Chondrocyte (in vitro differentiated cells): ENCODE measurements at regions not wholly inside any gene's neighbourhood (a gene's known extent, or its start where the extent isn't known, plus 50 kb on each side); places are given as distances from the start of the nearest gene placed in this dataset.

Source experiments
- DNase-seq: peaks from one replicate; pipeline ENCODE4 v3.0.0; 2021; ENCODE audit warnings: mixed read lengths, low spot score
- H3K27ac Mint-ChIP-seq: one replicate; pipeline ENCODE4 v1.8.0; 2021; ENCODE audit warnings: mild to moderate bottlenecking, moderate library complexity, mixed read lengths; ENCODE audit not compliant: unreplicated experiment
- H3K27me3 Mint-ChIP-seq: 2 replicates; pipeline ENCODE4 v1.8.0; 2021; ENCODE audit warnings: low read depth, mixed read lengths
- H3K36me3 Mint-ChIP-seq: 2 replicates; pipeline ENCODE4 v1.8.0; 2021; ENCODE audit warnings: low read depth, mixed read lengths
- H3K4me1 Mint-ChIP-seq: 2 replicates; pipeline ENCODE4 v1.8.0; 2021; ENCODE audit warnings: low read depth, mild to moderate bottlenecking, mixed read lengths
- H3K4me3 Mint-ChIP-seq: one replicate; pipeline ENCODE4 v1.8.0; 2021; ENCODE audit warnings: mild to moderate bottlenecking, moderate library complexity, mixed read lengths; ENCODE audit not compliant: unreplicated experiment
- H3K9me3 Mint-ChIP-seq: 2 replicates; pipeline ENCODE4 v1.8.0; 2021; ENCODE audit warnings: low read depth, mixed read lengths
- TF ChIP-seq, protein P1 (sequence below): fragments of 200-600 bp; sonication (generic); IDR thresholded peaks from 2 replicates; pipeline ENCODE4 v1.5.0; 2021; ENCODE audit warnings: antibody characterized with exemption, mild to moderate bottlenecking, moderate library complexity

- H3K27ac Mint-ChIP-seq: no peak overlapping the region
- TF ChIP-seq, protein P1, sequence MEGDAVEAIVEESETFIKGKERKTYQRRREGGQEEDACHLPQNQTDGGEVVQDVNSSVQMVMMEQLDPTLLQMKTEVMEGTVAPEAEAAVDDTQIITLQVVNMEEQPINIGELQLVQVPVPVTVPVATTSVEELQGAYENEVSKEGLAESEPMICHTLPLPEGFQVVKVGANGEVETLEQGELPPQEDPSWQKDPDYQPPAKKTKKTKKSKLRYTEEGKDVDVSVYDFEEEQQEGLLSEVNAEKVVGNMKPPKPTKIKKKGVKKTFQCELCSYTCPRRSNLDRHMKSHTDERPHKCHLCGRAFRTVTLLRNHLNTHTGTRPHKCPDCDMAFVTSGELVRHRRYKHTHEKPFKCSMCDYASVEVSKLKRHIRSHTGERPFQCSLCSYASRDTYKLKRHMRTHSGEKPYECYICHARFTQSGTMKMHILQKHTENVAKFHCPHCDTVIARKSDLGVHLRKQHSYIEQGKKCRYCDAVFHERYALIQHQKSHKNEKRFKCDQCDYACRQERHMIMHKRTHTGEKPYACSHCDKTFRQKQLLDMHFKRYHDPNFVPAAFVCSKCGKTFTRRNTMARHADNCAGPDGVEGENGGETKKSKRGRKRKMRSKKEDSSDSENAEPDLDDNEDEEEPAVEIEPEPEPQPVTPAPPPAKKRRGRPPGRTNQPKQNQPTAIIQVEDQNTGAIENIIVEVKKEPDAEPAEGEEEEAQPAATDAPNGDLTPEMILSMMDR: no peak
- DNase-seq: no peak
- no peaks in the 10 kb centered on the region for H3K36me3 Mint-ChIP-seq
- no peak overlapping the region for H3K4me3 Mint-ChIP-seq
- peaks cover 9% of the 10 kb centered on the region for H3K9me3 Mint-ChIP-seq
- H3K27me3 Mint-ChIP-seq: no peaks in the 10 kb centered on the region
- H3K4me1 Mint-ChIP-seq: peaks cover 7% of the 10 kb centered on the region
Observed at GRCh38 chr5:67694810-67695191, 498.2 kb upstream of the CD180 start.

DNA sequence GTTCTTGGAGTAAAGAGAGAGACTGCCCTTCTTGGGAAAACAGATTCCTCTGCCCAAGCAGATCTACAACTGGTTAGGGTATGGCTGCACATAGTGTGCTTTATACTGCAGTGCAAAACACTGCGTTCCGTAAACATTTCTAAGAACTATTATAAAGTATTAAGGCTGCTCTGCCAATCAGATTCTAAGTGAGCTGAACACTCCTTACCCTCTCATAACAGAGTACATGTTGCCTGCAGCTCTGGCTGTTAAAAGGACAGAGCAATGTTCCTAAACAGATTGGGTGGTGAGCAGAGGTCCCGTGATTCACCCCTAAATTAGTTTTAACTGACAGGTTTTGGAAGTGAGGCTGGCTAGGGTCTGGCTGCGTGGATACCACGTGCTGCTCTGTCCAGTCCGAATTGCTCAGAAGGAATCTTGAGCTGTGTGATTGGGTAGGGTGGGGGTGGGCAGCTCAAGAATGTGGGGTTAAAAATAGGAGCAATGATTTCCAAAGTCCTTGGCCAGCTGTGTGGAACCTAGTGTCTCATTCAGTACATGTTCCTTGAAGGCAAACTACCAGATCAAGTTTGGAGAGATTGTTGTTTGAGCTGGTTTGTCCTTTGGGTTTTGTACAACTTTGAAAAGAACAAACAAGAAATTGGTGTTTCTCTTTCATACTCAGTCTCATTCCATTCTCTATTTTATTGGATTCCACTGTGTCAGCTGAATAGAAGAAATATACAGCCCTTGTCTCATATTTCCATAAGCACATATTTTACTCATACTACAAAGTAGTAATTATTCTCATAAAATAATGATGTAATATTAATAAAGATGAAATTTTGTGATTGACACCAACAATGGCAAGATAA is 497.6 kb upstream of the CD180 start:
- no peak for DNase-seq
- H3K4me1 Mint-ChIP-seq: peaks cover 7% of the 10 kb centered on the region
- H3K4me3 Mint-ChIP-seq: no peak overlapping the region
- H3K27ac Mint-ChIP-seq: peak overlapping the region; percentile 24
- peaks cover 4% of the 10 kb centered on the region for H3K9me3 Mint-ChIP-seq
- H3K36me3 Mint-ChIP-seq: no peaks in the 10 kb centered on the region
- TF ChIP-seq, protein P1: no peak
- no peaks in the 10 kb centered on the region for H3K27me3 Mint-ChIP-seq

DNA sequence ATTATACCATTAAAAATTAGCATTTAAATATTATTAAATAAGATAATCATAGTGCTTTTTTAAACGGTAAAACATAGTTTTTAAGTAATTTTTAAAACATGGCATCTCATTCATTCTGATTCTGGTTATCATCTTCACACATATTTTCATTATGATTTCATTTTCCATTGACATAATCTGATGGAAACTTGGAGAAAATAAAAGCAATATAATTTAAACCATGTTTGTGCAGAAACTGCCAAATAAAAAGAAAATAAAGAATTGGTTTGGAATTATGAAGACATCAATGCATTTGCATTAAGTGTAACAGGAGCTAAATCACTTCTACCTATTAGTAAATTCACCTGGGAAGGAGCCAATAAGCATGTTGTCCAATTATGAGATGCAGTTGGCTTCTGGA is 490.1 kb upstream of the CD180 start:
- DNase-seq: no peak
- Mint-ChIP-seq H3K4me1 (no peaks in the 10 kb centered on the region), H3K4me3 (no peak overlapping the region), H3K9me3 (peaks cover 16% of the 10 kb centered on the region), H3K36me3 (peaks cover 4% of the 10 kb centered on the region), H3K27ac (no peak overlapping the region), H3K27me3 (peaks cover under 1% of the 10 kb centered on the region)
- TF ChIP-seq, protein P1: no peak

GRCh38 chr5:67681703-67682102 is 485.1 kb upstream of the CD180 start:
- Mint-ChIP-seq H3K27me3 (peaks cover 8% of the 10 kb centered on the region), H3K27ac (no peak overlapping the region), H3K4me3 (no peak overlapping the region), H3K4me1 (no peaks in the 10 kb centered on the region), H3K9me3 (peaks cover 14% of the 10 kb centered on the region), H3K36me3 (peaks cover 4% of the 10 kb centered on the region)
- DNase-seq: no peak
- TF ChIP-seq, protein P1: no peak

DNA sequence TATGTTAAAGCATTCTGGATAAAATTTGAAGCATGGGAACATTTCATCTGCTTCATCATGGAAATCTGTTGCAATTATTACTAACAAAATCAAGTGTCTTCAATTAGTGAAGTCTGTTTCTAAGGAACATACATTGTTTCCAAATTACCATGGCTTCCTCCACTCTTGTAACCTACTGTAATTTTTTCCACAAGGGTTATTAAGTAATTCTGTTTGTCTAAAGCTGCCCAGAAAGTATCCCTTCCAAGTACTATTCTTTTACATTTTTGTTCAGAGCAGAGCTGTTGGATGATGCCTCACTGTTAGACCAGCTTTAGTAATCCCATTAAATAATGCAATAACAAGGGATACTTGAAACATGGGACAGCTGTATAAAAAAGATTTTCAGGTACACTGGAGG is 483.5 kb upstream of the CD180 start:
- H3K27ac Mint-ChIP-seq: no peak overlapping the region
- H3K36me3 Mint-ChIP-seq: no peaks in the 10 kb centered on the region
- no peaks in the 10 kb centered on the region for H3K4me1 Mint-ChIP-seq
- no peak overlapping the region for H3K4me3 Mint-ChIP-seq
- peaks cover 12% of the 10 kb centered on the region for H3K9me3 Mint-ChIP-seq
- no peak for DNase-seq
- TF ChIP-seq, protein P1: no peak
- H3K27me3 Mint-ChIP-seq: peaks cover 8% of the 10 kb centered on the region
